Epithelial cell of proximal tubule (primary cell): ENCODE measurements at regions not wholly inside any gene's neighbourhood (a gene's known extent, or its start where the extent isn't known, plus 50 kb on each side); places are given as distances from the start of the nearest gene placed in this dataset.
"Not testable (repeated sequence)": the region's sequence is repeated elsewhere in the genome, so short reads cannot be mapped to it uniquely, and the experiment has no call there.

ENCODE experiments used
- DNase-seq: peaks from one replicate; pipeline ENCODE4 v3.0.0-alpha.2; 2011; ENCODE audit warnings: low read depth
- H3K4me3 ChIP-seq: 2 replicates; pipeline ENCODE4 v1.5.1; 2011; ENCODE audit warnings: low read depth, mild to moderate bottlenecking, low read length
- TF ChIP-seq, protein P1 (sequence below): conservative IDR thresholded peaks from 2 replicates; pipeline ENCODE4 v1.5.1; 2012; ENCODE audit warnings: low read depth, mild to moderate bottlenecking, low read length

DNA sequence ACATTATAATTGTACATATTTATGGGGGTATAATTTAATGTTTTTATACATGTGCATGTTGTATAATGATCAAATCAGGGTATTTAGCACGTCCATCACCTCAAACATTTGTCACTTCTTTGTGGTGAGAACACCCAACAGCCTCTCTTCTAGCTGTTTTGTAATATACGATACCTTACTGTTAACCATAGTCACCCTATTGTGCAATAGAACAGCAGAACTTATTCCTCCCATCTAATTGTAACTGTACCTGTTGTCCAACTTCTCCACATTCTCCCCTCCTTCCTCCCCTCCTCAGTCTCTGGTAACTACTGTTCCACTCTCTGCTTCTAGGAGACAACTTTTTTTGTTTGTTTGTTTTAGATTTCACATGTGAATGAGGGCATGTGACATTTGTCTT, 197.0 kb upstream of the PKP2 start:
- no peak overlapping the region for H3K4me3 ChIP-seq
- TF ChIP-seq, protein P1, sequence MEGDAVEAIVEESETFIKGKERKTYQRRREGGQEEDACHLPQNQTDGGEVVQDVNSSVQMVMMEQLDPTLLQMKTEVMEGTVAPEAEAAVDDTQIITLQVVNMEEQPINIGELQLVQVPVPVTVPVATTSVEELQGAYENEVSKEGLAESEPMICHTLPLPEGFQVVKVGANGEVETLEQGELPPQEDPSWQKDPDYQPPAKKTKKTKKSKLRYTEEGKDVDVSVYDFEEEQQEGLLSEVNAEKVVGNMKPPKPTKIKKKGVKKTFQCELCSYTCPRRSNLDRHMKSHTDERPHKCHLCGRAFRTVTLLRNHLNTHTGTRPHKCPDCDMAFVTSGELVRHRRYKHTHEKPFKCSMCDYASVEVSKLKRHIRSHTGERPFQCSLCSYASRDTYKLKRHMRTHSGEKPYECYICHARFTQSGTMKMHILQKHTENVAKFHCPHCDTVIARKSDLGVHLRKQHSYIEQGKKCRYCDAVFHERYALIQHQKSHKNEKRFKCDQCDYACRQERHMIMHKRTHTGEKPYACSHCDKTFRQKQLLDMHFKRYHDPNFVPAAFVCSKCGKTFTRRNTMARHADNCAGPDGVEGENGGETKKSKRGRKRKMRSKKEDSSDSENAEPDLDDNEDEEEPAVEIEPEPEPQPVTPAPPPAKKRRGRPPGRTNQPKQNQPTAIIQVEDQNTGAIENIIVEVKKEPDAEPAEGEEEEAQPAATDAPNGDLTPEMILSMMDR, result no peak
- no peak for DNase-seq

GRCh38 chr12:33087876-33088275, 191.3 kb upstream of the PKP2 start:
- not testable (repeated sequence) for H3K4me3 ChIP-seq, DNase-seq

DNA sequence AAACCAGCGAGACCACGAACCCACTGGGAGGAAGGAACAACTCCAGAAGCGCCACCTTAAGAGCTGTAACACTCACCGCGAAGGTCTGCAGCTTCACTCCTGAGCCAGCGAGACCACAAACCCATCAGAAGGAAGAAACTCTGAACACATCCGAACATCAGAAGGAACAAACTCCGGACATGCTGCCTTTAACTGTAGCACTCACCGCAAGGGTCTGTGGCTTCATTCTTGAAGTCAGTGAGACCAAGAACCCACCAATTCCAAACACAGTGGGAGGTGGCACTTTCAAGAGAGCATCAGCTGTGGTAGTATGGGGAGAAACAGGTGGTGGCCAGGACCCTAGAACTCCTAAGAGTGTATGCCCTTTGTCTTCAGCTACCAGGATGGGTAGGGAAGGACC, 179.8 kb upstream of the PKP2 start:
- not testable (repeated sequence) for H3K4me3 ChIP-seq, DNase-seq

- not testable (repeated sequence) for H3K4me3 ChIP-seq, DNase-seq
Measured at GRCh38 chr12:33075130-33075766, 178.7 kb upstream of the PKP2 start.

GRCh38 chr12:33061844-33062243, 165.3 kb upstream of the PKP2 start:
- DNase-seq, result no peak

GRCh38 chr12:33054371-33054770, 157.8 kb upstream of the PKP2 start:
- TF ChIP-seq, protein P1, result no peak

More at GRCh38 chr12:33061844-33062243, 165.3 kb upstream of the PKP2 start:
- H3K4me3 ChIP-seq, result no peak overlapping the region
- TF ChIP-seq, protein P1, result no peak

DNA sequence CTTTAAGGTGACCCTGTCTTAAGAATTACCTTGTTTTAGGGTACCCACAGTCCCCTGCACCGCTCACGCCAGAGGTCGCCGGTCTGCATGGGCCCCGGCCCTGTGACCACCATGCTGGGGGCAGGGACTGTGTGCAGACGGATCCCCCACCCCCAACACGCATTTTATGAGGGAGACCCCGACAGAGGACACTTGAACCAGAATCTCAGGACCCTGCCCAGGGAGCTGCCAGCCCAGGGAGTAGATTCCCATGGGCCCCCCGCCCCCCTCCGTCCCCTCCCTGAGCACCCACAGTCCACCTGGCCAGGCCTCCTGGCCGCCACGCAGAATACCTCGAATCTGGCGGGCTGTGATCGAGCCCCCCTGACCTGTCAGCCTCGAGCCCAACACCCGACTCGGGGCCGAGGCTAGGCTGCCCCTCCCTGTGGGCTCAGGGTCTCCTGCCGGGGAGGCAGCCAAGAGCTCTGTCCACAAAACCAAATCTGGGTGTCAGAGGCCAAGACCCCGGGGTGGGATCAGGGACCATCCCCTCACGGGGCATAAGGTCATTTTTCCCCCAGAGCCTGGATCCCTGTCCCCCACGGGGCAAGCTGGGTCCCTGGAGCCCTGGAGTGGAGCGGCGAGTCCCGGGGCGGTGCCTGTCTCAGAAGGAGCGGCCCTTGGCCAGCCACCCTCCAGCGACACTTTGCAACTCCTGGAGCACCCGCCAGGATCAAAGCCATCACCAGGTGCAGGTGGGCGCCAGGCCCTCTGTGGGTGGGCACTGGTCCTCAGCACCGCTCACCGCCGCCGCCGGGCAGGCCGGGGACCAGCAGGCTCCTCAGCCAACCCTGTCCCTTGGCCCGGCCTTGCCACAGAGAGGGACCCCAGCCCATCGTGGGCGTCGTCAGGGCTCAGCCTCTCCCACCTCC, 155.8 kb upstream of the PKP2 start:
- no peak overlapping the region for H3K4me3 ChIP-seq
- DNase-seq, result no peak
- TF ChIP-seq, protein P1, result no peak

More at GRCh38 chr12:33054371-33054770, 157.8 kb upstream of the PKP2 start:
- no peak for DNase-seq
- no peak overlapping the region for H3K4me3 ChIP-seq

- no peak overlapping the region for H3K4me3 ChIP-seq
- TF ChIP-seq, protein P1, result no peak
- no peak for DNase-seq
Measured at GRCh38 chr12:33047666-33048065, 151.1 kb upstream of the PKP2 start.
